K562 (cell line): ENCODE measurements at regions not wholly inside any gene's neighbourhood (a gene's known extent, or its start where the extent isn't known, plus 50 kb on each side); places are given as distances from the start of the nearest gene placed in this dataset.

Source experiments
- CBX3 ChIP-seq, 2 experiments: IDR thresholded peaks; 1 replicate in 1 of 2; 2 replicates in 1 of 2; pipeline ENCODE4 v1.6.1; 2012; ENCODE audit warnings: inconsistent platforms in 2 of 2, low read length in 2 of 2, borderline replicate concordance in 1 of 2, control low read depth in 1 of 2
- EZH2 ChIP-seq: IDR thresholded peaks from 2 replicates; pipeline ENCODE4 v1.6.1; 2012; ENCODE audit warnings: low read depth, mild to moderate bottlenecking, inconsistent platforms, low read length, borderline replicate concordance
- GATAD2A ChIP-seq: fragments of 450-650 bp; IDR thresholded peaks from 2 replicates; pipeline ENCODE4 v1.6.1; 2017
- HNRNPH1 ChIP-seq: fragments of 200-400 bp; formaldehyde crosslinking; optimal IDR thresholded peaks from 2 replicates; pipeline ENCODE3; 2017; ENCODE audit warnings: low read depth, mild to moderate bottlenecking, low read length, moderate library complexity
- PCBP1 ChIP-seq: fragments of 200-400 bp; formaldehyde crosslinking; IDR thresholded peaks from 2 replicates; pipeline ENCODE4 v1.6.1; 2018; ENCODE audit warnings: mild to moderate bottlenecking, low read depth, low read length; ENCODE audit not compliant: poor library complexity, severe bottlenecking
- POLR2A ChIP-seq: fragments of 450-650 bp; conservative IDR thresholded peaks from 2 replicates; pipeline ENCODE4 v1.6.1; 2016
- PTBP1 ChIP-seq: fragments of 200-400 bp; formaldehyde crosslinking; IDR thresholded peaks from 2 replicates; pipeline ENCODE4 v1.6.1; 2017; ENCODE audit warnings: low read depth, low read length
- RFX5 ChIP-seq: IDR thresholded peaks from 2 replicates; pipeline ENCODE4 v1.6.1; 2011; ENCODE audit warnings: low read depth, mild to moderate bottlenecking, improper control_type of control experiment, low read length
- TCF7L2 ChIP-seq: fragments of 150-350 bp; IDR thresholded peaks from 2 replicates; pipeline ENCODE4 v1.6.1; 2016; ENCODE audit warnings: low read depth, mild to moderate bottlenecking, low read length, moderate library complexity
- XRCC5 ChIP-seq: fragments of 200-400 bp; formaldehyde crosslinking; IDR thresholded peaks from 2 replicates; pipeline ENCODE4 v1.6.1; 2017; ENCODE audit warnings: low read depth, mild to moderate bottlenecking, low read length
- TF ChIP-seq, protein P1 (sequence below), 3 experiments: IDR thresholded peaks in 2 of 3; conservative IDR thresholded peaks in 1 of 3; 2 replicates each; pipeline ENCODE4 v1.5.1; 2011 to 2012; ENCODE audit warnings: low read length in 3 of 3, mild to moderate bottlenecking in 3 of 3, control low read depth in 2 of 3, improper control_type of control experiment in 1 of 3, inconsistent platforms in 1 of 3, low read depth in 1 of 3, mixed read lengths in 1 of 3, moderate library complexity in 1 of 3; ENCODE audit not compliant: insufficient read depth in 2 of 3
- TF ChIP-seq, protein P2 (sequence below): fragments of 450-650 bp; IDR thresholded peaks from 2 replicates; pipeline ENCODE4 v1.6.1; 2017; ENCODE audit warnings: antibody characterized with exemption, mild to moderate bottlenecking
- TF ChIP-seq, protein P3 (sequence below): fragments of 250-450 bp; sonication (Bioruptor Pico); IDR thresholded peaks from 2 replicates; pipeline ENCODE4 v1.5.0; 2020; ENCODE audit warnings: mild to moderate bottlenecking, borderline replicate concordance
- TF ChIP-seq, protein P4 (sequence below): fragments of 200-800 bp; sonication (Bioruptor generic); IDR thresholded peaks from 2 replicates; pipeline ENCODE4 v1.6.1; 2016; ENCODE audit warnings: missing genetic modification characterization, missing compliant biosample characterization

DNA sequence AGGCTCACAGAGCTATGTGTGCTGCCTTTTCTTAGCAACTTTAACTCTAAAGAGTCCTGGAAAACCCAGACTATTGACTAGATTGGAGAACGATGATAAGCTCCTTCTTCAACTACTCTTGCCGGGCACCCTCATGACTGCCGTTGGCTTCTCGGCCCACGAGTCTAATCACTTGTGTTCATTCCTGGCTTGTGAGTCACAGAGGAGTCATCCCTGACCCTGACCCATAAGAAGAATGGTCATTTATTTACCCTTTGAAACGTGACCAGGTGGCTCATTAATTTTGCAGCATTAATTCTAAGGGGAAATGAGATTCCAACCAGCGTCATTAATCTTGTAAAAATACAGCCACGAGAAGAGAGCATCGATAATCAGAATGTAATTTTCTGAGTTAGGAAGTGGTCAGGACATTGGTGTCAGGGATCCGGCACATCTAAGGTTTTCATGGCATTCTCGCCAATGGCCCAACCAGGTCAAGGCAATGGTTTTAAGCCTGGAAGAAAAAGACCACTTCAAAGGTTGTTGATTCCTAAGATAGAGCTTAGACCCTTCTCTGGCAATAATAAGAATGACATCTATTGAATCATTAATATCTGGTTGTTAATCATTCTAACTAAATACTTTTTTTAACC, 183.6 kb upstream of the RUNX1 start:
- TF ChIP-seq, protein P1, sequence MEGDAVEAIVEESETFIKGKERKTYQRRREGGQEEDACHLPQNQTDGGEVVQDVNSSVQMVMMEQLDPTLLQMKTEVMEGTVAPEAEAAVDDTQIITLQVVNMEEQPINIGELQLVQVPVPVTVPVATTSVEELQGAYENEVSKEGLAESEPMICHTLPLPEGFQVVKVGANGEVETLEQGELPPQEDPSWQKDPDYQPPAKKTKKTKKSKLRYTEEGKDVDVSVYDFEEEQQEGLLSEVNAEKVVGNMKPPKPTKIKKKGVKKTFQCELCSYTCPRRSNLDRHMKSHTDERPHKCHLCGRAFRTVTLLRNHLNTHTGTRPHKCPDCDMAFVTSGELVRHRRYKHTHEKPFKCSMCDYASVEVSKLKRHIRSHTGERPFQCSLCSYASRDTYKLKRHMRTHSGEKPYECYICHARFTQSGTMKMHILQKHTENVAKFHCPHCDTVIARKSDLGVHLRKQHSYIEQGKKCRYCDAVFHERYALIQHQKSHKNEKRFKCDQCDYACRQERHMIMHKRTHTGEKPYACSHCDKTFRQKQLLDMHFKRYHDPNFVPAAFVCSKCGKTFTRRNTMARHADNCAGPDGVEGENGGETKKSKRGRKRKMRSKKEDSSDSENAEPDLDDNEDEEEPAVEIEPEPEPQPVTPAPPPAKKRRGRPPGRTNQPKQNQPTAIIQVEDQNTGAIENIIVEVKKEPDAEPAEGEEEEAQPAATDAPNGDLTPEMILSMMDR (IDR thresholded peaks at IDR 0.05 in 2 of 3, conservative IDR thresholded peaks at IDR 0.05 in 1 of 3; ENCODE audit: insufficient read depth in 2 of 3, low read depth in 1 of 3, low read length in 3 of 3), result no peak
- no peak for TF ChIP-seq RFX5
- no peak for TF ChIP-seq TCF7L2
- TF ChIP-seq EZH2, result no peak
- TF ChIP-seq XRCC5, result no peak
- no peak for TF ChIP-seq POLR2A
- no peak for TF ChIP-seq PCBP1
- TF ChIP-seq GATAD2A, result no peak
- TF ChIP-seq, protein P2, sequence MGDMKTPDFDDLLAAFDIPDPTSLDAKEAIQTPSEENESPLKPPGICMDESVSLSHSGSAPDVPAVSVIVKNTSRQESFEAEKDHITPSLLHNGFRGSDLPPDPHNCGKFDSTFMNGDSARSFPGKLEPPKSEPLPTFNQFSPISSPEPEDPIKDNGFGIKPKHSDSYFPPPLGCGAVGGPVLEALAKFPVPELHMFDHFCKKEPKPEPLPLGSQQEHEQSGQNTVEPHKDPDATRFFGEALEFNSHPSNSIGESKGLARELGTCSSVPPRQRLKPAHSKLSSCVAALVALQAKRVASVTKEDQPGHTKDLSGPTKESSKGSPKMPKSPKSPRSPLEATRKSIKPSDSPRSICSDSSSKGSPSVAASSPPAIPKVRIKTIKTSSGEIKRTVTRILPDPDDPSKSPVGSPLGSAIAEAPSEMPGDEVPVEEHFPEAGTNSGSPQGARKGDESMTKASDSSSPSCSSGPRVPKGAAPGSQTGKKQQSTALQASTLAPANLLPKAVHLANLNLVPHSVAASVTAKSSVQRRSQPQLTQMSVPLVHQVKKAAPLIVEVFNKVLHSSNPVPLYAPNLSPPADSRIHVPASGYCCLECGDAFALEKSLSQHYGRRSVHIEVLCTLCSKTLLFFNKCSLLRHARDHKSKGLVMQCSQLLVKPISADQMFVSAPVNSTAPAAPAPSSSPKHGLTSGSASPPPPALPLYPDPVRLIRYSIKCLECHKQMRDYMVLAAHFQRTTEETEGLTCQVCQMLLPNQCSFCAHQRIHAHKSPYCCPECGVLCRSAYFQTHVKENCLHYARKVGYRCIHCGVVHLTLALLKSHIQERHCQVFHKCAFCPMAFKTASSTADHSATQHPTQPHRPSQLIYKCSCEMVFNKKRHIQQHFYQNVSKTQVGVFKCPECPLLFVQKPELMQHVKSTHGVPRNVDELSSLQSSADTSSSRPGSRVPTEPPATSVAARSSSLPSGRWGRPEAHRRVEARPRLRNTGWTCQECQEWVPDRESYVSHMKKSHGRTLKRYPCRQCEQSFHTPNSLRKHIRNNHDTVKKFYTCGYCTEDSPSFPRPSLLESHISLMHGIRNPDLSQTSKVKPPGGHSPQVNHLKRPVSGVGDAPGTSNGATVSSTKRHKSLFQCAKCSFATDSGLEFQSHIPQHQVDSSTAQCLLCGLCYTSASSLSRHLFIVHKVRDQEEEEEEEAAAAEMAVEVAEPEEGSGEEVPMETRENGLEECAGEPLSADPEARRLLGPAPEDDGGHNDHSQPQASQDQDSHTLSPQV, result no peak
- TF ChIP-seq CBX3 (IDR thresholded peaks at IDR 0.05; ENCODE audit: borderline replicate concordance in 1 of 2, low read length in 2 of 2), result no peak
- TF ChIP-seq, protein P3, sequence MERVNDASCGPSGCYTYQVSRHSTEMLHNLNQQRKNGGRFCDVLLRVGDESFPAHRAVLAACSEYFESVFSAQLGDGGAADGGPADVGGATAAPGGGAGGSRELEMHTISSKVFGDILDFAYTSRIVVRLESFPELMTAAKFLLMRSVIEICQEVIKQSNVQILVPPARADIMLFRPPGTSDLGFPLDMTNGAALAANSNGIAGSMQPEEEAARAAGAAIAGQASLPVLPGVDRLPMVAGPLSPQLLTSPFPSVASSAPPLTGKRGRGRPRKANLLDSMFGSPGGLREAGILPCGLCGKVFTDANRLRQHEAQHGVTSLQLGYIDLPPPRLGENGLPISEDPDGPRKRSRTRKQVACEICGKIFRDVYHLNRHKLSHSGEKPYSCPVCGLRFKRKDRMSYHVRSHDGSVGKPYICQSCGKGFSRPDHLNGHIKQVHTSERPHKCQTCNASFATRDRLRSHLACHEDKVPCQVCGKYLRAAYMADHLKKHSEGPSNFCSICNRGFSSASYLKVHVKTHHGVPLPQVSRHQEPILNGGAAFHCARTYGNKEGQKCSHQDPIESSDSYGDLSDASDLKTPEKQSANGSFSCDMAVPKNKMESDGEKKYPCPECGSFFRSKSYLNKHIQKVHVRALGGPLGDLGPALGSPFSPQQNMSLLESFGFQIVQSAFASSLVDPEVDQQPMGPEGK (CRISPR knock-in tag), result no peak
- TF ChIP-seq PTBP1, result no peak
- no peak for TF ChIP-seq HNRNPH1
- TF ChIP-seq, protein P4, sequence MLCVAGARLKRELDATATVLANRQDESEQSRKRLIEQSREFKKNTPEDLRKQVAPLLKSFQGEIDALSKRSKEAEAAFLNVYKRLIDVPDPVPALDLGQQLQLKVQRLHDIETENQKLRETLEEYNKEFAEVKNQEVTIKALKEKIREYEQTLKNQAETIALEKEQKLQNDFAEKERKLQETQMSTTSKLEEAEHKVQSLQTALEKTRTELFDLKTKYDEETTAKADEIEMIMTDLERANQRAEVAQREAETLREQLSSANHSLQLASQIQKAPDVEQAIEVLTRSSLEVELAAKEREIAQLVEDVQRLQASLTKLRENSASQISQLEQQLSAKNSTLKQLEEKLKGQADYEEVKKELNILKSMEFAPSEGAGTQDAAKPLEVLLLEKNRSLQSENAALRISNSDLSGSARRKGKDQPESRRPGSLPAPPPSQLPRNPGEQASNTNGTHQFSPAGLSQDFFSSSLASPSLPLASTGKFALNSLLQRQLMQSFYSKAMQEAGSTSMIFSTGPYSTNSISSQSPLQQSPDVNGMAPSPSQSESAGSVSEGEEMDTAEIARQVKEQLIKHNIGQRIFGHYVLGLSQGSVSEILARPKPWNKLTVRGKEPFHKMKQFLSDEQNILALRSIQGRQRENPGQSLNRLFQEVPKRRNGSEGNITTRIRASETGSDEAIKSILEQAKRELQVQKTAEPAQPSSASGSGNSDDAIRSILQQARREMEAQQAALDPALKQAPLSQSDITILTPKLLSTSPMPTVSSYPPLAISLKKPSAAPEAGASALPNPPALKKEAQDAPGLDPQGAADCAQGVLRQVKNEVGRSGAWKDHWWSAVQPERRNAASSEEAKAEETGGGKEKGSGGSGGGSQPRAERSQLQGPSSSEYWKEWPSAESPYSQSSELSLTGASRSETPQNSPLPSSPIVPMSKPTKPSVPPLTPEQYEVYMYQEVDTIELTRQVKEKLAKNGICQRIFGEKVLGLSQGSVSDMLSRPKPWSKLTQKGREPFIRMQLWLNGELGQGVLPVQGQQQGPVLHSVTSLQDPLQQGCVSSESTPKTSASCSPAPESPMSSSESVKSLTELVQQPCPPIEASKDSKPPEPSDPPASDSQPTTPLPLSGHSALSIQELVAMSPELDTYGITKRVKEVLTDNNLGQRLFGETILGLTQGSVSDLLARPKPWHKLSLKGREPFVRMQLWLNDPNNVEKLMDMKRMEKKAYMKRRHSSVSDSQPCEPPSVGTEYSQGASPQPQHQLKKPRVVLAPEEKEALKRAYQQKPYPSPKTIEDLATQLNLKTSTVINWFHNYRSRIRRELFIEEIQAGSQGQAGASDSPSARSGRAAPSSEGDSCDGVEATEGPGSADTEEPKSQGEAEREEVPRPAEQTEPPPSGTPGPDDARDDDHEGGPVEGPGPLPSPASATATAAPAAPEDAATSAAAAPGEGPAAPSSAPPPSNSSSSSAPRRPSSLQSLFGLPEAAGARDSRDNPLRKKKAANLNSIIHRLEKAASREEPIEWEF, result no peak
